ENCODE measurements at regions not wholly inside any gene's neighbourhood (a gene's known extent, or its start where the extent isn't known, plus 50 kb on each side); places are given as distances from the start of the nearest gene placed in this dataset.

DNA sequence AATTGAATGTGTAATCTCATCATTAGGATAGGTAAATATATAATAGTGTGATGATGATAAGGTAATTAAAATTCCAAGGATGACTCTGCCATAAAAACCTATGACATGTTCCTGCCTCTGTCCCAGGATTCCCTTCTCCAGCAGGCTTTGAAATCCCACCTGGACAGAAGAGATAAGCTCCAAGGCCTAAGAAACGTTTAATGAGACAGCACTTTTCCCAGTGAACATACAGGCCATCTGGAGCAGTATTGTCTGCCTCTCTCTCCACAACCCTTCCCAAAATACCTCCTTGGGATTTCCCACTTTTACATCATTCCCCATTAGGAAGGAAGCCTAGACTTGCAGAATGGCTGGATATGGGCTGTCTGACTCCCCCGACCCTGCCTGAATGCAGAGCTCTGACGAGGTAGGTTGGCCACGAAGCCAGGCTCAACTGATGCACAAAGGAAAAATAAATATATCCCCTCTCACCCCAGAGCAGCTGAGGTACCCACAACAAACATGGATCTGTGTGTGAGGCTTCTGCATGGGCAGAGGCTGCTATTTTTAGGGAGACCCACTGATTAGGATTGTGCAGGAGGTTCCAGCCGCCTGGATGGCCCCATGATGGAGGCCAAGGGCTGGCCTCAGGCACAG lies 71.0 kb downstream of the TMPRSS5 start:
- DNase-seq: no peak

DNA sequence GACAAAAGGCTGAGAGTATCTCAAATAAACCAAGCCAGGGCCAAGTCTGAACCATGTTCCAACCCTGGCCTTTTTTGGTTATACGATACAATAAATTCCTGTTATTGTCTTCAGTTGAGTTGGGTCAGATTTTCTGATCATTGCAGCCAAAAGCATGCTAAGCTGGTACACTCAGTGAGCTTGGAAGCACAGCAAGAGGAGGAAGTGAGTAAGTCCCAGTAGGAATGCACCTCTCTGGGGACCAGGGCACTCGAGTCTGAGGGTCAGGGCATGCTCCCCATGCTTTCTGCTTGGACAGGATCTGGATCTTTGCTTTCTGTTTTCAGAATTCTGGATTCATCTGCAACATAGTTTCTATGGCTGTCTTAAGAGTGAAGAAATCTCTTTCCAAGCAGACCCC lies 73.1 kb downstream of the TMPRSS5 start:
- no peak for DNase-seq

DNA sequence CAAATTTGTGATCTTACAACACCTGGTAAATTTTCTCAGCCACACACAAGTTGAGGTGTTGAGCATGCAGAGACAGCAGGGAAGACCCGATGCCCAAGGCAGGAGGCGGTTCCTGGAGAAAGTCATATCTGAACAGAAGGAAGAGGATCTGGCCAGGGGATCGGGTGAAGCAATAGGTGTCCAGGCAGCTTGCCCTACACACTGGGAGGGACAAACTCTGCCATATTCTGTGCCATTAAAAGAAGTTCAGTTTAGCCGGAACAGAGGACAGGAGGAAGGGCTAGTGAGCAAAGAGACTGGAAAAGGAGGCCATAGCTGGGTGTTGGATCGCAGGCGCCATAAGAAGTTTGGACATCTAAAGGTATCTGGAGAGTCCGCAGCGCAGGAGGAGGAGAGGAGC lies 76.5 kb downstream of the TMPRSS5 start:
- no peak for DNase-seq

DNA sequence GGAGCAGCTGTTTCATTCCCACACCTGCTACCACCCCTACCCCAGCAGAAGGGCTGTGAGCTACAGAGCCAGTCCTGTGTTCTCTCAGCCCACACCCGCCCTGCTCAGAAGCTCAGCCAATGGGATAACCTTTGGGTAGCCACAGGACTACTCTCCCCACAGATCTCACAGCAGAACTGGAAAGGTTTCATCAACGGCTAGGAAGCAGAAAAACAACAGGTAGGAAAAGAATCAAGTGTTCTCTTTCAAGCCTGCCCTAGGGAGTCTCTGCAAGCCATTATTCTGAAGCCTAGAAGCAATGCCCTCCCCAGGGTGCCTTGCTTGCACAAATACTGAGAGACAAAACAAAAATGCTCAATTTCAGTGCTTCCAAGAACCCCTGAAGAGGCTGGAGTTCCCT lies 77.2 kb downstream of the TMPRSS5 start:
- DNase-seq: no peak

DNA sequence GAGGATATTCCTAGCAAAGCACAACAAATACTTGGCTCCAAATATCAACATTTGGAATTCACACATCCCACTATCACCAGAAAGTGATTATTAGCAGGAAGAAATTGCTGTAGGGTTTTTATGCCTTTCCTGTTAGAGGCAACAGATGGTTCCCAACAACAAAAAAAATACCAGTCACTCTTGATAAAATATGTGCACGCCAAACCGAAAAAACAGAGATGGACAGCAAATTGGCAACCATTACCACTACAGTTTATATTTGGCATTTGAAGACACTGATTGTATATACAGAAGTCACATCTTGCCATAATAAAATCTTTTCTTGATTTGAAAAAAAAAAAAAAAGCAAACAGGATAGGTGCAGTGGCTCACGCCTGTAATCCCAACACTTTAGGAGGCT lies 78.2 kb downstream of the TMPRSS5 start:
- no peak for DNase-seq

DNA sequence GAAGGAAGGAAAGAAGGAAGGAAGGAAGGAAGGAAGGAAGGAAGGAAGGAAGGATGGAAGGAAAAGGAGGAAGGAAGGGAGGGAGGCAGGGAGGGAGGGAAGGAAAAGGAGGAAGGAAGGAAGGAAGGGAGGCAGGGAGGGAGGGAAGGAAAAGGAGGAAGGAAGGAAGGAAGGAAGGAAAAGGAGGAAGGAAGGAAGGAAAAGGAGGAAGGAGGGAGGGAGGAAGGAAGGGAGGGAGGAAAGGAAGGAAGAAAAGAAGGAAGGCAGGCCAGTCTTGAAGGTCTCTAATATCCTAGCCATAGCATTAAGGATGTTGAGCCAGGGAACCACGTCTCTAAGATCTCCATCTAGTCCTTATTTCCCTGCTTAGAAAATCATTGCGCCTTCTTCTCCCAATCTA lies 78.8 kb downstream of the TMPRSS5 start:
- no peak for DNase-seq

DNA sequence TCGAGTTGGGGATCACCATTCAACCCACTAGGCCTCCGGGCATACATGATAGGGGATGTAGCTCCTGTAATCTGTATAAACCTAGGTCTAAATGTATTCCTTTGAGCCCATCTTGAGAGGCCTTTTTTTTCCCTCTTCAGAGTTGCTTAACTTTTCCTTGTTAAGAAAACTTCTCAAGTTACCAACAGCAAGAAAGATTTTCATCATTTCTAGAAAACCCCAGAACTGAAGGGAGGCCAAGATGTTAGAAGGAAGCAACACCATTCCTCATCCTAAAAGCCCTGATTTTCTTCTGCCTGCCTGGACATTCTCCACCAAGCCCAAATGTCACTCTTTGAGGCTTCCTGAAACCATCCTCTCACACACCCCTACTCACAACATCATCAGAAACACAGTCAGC lies 79.4 kb downstream of the TMPRSS5 start:
- no peak for DNase-seq

DNA sequence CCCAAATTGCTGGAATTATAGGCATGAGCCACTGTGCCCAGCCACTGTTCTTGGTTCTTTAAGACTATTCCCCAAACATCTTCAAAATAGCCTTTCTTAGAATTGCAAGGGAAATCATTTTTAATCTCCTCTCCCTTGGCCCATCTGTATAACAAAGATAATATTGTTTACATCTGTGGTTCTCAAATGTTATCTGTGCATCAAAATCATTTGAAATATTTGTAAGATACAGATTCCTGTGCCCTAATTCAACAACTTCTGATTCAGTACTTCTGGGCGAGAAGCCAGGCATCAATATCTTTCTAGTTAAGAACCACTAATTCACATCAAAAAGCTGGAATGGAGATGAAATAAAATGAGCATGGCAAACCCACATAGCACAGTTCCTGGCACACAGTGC lies 83.0 kb downstream of the TMPRSS5 start:
- no peak for DNase-seq

DNA sequence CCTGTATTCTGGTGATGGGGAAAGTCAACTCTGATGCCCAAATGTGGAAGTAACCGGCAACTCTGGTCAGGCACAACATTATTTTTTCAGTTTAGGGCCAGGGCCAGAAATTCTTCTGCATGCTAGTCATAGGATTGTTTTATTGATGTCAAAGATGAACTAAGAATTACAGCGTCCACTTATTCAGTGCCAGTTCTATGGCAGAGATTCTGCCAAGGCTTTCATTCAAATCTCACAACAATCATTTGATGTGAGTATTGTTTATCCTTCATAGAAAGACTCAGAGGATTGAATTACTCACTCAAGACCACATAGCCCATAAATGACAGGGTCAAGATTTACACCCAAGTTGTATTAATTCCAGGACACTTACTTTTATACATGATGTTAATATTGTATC lies 87.7 kb downstream of the TMPRSS5 start:
- DNase-seq: no peak

DNA sequence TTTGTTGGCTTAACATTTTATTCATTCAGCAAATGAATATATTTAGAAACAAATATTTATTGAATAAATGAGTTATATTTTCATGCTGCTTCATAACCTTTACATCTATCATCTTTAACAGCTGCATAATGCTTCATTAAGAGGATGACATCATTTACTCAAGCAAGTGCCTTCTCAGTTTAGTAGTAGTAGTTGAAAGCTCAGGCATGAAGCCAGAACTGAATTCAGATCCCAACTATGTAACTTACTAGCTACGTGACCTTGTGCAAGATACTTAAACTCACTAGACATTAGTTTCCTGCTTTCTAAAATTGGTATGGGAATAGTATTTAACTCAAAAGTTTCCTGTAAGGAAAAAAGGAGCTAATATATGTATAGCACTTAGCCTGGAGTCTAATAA lies 90.3 kb downstream of the TMPRSS5 start:
- DNase-seq: no peak

DNA sequence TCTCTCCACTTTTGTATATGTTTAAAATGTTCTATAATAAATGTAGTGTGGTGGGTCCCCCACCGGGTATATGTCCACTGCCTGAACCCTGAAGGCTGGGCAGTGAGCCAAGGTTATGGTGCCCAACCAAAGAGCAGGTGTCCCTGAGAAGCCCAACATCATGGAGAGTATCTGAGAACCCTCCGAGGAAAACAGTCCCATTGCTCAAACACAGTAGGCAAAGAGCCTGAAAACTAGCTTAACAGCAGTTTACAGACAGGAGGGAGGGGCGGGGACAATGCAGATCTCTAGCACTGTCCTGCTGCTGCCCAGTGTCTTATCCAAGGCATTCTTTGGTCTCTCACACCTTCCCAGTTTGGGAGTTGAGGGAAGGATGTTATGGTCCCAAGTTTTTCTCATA lies 91.0 kb downstream of the TMPRSS5 start:
- DNase-seq: no peak

DNA sequence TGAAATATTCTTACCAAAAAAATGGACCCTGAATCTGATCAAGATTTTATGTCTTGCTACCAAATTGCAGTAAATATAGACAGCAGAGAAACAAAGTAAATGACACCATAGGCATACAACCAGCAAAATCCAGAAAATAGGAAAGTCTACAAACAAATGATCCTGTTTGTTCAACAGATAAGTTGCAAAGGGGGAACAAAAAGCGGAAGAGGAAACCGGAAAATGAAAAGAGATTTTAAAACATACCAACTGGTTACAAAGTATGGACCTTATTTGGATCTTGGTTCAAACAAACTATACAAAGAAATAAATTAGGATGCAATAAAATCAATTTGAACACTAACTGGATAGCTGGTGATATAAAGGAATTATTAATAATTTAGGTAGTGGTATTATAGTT lies 92.0 kb downstream of the TMPRSS5 start:
- DNase-seq: no peak

DNA sequence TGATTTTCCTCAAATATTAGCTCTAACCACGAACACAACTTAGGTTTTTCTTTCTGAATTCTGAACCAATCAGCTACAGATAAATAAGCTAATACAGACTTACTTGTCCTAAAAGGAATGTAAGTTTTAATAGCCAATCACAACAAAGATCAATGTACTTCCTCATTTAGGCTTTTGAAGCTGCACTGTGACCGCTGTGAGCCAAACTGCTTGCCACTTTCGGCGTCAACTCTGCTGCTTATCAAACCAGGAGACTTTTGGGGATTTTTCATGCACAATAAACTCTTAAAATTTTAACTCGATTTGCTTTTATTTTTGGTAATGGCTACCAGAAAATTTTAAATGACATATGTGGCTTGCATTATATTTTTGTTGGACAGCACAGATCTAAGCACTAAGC lies 92.5 kb downstream of the TMPRSS5 start:
- DNase-seq: no peak

DNA sequence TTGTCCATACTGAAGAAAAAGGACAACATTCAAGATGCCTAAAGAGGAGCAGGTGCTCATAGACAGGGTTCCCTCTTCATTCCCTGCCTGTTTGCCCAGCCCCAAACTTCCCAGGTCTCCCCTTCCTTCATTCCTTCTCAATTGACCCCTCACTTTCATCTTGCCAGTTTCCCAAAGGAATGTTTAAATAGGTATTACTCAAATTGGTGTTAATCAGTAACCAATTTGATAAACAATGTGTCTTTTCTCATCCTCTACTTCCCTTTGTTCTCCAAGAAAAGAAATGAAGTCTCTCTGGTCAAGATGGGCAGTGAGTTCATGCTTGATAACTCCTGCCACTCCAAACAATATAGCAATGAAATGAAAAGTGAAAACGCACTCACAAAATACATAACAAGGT lies 101.9 kb downstream of the TMPRSS5 start:
- no peak for DNase-seq

DNA sequence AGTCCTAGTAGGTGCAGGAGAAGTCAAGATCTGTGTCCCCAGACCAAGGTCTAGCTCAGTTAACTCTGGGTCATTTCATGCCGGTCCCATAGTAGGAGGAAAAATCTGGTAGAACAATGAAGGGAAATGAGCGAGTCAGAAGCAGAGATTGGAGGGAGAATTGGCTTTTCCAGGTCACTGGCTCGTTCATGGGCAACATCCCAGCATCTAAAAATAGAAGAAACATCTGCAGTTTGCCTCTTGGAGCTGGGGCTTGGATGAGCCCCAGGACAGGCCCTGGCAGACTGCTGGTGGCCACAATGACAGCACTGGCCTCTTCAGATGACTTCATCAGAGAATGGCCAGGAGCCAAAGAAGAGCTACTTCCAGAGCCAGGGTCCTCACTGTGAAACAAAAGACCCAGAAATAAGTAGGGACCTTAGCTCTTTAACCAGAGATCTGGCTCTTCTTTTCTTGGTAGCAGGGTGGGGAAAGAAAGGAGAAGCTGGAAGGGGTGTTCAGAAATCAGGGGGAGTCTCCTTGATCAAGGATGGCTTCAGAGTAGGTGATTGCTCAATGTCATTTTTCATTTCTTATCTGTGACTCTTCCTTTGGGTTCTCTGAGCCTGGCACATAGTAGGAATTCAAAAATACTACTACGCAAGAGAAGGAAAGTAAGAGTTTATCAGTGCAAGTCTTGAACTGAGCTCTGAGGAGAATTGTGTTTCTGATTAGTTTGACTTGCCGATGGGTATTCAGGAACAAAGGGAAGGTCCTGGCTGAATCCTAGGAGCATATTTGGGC lies 102.6 kb downstream of the TMPRSS5 start:
- DNase-seq: no peak

DNA sequence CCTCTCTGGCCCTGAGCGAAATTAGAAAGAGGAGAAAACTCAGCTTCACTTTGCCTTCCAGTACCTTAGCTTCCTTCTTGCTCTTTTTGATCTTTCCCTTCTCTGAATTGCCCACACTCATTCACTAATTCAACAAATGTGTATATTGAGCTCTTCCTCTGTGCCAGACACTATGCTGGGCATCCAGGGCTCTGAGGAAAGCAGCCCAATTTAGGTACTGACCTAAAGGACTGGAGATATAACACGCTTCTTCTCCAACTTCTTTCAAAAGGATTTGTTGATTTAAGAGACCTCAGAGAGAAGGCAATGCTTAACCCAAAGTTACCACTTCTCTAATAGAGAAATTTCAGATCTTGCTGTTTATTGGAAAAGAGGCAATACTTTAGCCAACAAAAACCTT lies 103.6 kb downstream of the TMPRSS5 start:
- DNase-seq: no peak

DNA sequence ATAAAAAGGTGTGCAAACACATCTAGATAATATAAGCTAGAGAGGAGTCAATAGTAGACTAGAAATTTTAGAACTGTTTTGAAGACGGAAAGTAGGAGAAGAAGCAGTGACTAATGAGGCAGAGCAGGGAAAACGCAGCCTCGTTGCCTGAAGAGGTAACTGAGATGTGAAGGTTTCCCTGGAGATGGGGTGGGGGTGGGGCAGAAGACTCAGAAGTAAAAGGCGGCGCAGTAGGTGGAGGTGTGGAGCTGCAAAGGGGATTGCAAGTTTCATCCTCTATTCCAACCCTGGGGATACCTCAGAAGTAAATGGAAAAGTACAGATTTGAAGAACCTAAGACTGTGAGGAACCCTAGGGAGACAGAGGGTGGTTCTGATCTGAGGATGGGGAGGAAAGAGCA lies 109.5 kb downstream of the TMPRSS5 start:
- DNase-seq: no peak

DNA sequence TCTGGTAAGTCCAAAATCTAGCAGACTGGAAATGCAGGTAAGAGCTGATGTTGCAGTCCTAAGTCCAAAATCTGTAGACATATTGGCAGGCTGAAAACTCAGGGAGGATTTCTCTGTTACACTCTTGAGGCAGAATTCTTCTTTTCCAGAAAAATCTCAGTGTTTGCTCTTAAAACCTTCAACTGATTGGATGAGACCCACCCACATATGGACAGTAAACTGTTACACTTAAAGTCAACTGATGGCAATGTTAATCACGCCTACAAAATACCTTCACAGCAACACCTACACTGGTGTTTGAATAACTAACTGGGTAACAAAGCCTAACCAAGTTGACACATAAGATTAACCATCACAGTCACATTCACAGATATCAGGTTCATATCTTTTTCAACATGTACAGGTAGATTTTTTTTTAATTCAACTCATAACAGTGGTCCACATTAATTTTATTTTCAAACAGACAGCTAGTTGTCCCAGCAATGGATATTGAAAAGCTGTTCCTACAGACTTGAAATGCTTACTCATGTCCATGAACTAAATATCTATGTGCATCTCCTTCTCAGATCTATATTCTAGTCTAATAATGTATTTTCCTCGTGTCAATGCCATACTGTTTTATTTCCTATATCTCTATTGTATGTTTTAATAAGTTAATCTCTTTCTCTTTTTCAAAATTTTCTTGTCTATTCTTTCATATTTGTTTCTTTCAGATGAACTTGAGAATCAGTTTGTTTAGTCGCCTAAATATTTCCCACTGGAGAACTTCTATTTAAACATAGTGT lies 110.1 kb downstream of the TMPRSS5 start:
- no peak for DNase-seq

DNA sequence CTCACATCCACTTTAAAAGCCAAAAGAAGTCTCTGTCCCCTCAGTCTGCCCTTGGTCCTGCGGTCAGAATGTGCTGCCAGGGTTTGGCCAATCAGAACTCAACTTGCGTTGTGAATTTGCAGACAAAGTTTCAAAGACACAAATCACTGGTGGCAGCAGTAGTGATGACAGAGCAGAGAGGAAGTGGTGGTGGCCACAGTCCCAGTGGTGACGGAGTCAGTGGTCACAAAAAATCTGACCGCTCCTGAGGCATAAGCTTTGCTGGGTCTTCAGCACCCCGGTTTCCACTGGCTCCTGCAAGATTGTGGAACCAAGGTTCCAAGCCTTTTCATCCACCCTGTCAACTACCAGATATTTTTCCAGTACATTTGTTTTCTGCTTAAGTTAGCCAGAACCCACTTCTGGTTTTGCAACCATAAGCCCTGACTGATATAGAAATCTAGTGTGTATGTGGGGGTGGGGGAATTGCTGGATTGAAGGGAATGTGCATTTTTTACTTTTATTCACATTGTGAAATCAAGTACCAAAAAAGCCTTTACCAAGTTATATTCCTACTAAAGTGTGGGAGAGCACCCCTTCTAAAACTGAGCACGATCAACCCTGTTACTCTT lies 112.3 kb downstream of the TMPRSS5 start:
- no peak for DNase-seq

DNA sequence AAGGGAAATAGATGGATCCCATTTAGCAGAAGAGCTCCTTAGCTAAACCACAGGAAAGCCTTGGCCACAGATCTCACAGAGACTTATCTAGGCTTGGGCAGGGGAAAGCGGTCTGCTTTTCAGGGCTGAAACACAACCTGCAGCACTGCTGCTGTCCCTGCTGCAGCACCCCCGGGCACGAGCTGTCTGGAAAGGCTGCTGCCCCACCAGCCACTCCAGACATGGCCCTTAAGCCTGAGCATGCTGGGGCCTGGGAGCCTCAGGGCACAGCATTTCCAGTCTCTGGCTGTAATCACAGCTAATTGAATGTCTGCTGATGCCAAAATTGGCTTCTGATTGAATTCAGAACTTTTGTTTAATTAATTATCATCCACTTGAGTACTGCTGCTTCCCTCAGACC lies 115.0 kb downstream of the TMPRSS5 start:
- DNase-seq: no peak

DNA sequence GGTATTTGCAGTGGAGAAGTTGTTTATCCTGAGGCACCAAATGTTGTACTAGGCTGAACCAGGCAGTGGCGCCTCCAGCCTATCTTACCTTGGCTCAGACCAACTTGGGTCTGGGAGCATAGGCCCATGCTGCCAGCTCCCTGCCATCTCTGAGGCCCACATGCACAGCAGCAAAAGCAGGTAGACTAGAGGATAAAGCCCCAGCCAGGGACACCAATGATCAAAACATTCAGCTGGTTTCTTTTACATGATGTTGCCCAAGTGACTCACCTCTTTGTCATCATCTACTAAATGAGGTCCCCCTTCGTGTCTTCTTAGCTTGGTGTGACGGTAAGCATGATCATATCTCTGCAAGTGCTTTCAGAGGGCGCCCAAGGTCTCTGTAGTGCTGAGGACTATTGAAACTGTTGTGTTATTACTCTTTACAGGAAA lies 112.1 kb upstream of the DRD2 start:
- DNase-seq: no peak

DNA sequence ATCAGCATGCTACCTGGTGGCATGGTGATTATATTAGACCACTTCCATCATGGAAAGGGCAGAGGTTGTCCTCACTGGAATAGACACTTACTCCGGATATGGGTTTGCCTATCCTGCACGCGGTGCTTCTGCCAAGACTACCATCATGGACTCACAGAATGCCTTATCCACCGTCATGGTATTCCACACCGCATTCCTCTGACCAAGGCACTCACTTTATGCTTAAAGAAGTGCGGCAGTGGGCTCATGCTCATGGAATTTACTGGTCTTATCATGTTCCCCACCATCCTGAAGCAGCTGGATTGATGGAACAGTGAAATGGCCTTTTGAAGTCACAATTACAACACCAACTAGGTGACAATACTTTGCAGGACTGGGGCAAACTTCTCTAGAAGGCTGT lies 109.2 kb upstream of the DRD2 start:
- DNase-seq: no peak

DNA sequence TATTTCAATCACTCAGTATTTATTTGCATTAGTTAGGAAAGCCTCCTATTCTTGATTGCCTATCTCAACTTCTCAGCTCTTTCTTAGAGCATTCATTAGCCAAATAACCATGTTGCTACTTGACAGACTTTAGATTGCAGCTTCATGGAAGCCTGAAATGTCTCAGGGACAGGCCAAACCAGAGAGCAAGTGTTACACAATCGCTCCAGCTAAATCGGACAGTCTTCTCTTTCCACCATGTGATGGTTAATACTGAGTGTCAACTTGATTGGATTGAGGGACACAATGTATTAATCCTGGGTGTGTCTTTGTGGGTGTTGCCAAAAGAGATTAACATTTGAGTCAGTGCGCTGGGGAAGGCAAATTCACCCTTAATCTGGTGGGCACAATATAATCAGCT lies 106.5 kb upstream of the DRD2 start:
- no peak for DNase-seq
